Parathyroid adenoma (tissue), 2 donors: ENCODE measurements at regions not wholly inside any gene's neighbourhood (a gene's known extent, or its start where the extent isn't known, plus 50 kb on each side); places are given as distances from the start of the nearest gene placed in this dataset.

Experiments used
- H2AFZ ChIP-seq: fragments of 300-600 bp; sonication (generic); one replicate; pipeline ENCODE4 v1.7.0; 2017; ENCODE audit warnings: antibody characterized with exemption, mild to moderate bottlenecking
- H3K27ac ChIP-seq: fragments of 300-600 bp; sonication (generic); one replicate; pipeline ENCODE4 v1.7.0; 2017
- H3K27me3 ChIP-seq: fragments of 300-600 bp; sonication (generic); one replicate; pipeline ENCODE4 v1.7.0; 2017; ENCODE audit warnings: low read length; ENCODE audit not compliant: control insufficient read depth, insufficient read depth
- H3K36me3 ChIP-seq: fragments of 300-600 bp; sonication (generic); one replicate; pipeline ENCODE4 v1.7.0; 2017; ENCODE audit warnings: low read length; ENCODE audit not compliant: control insufficient read depth, insufficient read depth
- H3K4me1 ChIP-seq: fragments of 300-600 bp; sonication (generic); one replicate; pipeline ENCODE4 v1.7.0; 2017; ENCODE audit warnings: control low read depth
- H3K4me2 ChIP-seq: fragments of 300-600 bp; sonication (generic); one replicate; pipeline ENCODE4 v1.7.0; 2017; ENCODE audit warnings: low read length
- H3K4me3 ChIP-seq: fragments of 300-600 bp; sonication (generic); one replicate; pipeline ENCODE4 v1.7.0; 2017; ENCODE audit warnings: low read depth, low read length
- H3K79me2 ChIP-seq: fragments of 300-600 bp; sonication (generic); one replicate; pipeline ENCODE4 v1.7.0; 2017; ENCODE audit warnings: control low read depth
- H3K9ac ChIP-seq: fragments of 300-600 bp; sonication (generic); one replicate; pipeline ENCODE4 v1.7.0; 2017; ENCODE audit warnings: mild to moderate bottlenecking
- H3K9me3 ChIP-seq: fragments of 300-600 bp; sonication (generic); one replicate; pipeline ENCODE4 v1.7.0; 2017; ENCODE audit warnings: low read length; ENCODE audit not compliant: control insufficient read depth
- CTCF ChIP-seq: fragments of 300-600 bp; sonication (generic); IDR thresholded peaks from one replicate; pipeline ENCODE4 v1.7.0; 2017; ENCODE audit warnings: antibody characterized with exemption, mild to moderate bottlenecking
- donor health status: primary hyperparathyroidism.

- no peaks in the 10 kb centered on the region for H3K79me2 ChIP-seq
- no peak overlapping the region for H3K9ac ChIP-seq
- TF ChIP-seq CTCF = no peak
- H3K4me3 ChIP-seq = no peak overlapping the region
- no peaks in the 10 kb centered on the region for H3K36me3 ChIP-seq
- no peak overlapping the region for H3K4me2 ChIP-seq
- no peaks in the 10 kb centered on the region for H3K27me3 ChIP-seq
- no peaks in the 10 kb centered on the region for H3K4me1 ChIP-seq
- no peaks in the 10 kb centered on the region for H3K9me3 ChIP-seq
- H3K27ac ChIP-seq = no peak overlapping the region
- no peak overlapping the region for H2AFZ ChIP-seq
Measured at GRCh38 chr9:27991221-27991620, 417.9 kb upstream of the C9orf72 start.

- Histone ChIP-seq H3K27me3 (no peaks in the 10 kb centered on the region), H3K4me2 (no peak overlapping the region), H3K4me1 (no peaks in the 10 kb centered on the region), H3K9me3 (no peaks in the 10 kb centered on the region), H3K27ac (no peak overlapping the region), H3K36me3 (no peaks in the 10 kb centered on the region), H3K9ac (no peak overlapping the region), H3K79me2 (no peaks in the 10 kb centered on the region), H2AFZ (no peak overlapping the region), H3K4me3 (no peak overlapping the region)
- no peak for TF ChIP-seq CTCF
Measured at GRCh38 chr9:28001096-28001495, 427.8 kb upstream of the C9orf72 start.

GRCh38 chr9:28004900-28005299 lies 431.6 kb upstream of the C9orf72 start:
- H2AFZ ChIP-seq = no peak overlapping the region
- H3K9me3 ChIP-seq = no peaks in the 10 kb centered on the region
- no peaks in the 10 kb centered on the region for H3K79me2 ChIP-seq
- H3K4me2 ChIP-seq = no peak overlapping the region
- H3K9ac ChIP-seq = no peak overlapping the region
- TF ChIP-seq CTCF = no peak
- H3K4me3 ChIP-seq = no peak overlapping the region
- H3K27me3 ChIP-seq = no peaks in the 10 kb centered on the region
- H3K4me1 ChIP-seq = no peaks in the 10 kb centered on the region
- H3K27ac ChIP-seq = no peak overlapping the region
- H3K36me3 ChIP-seq = no peaks in the 10 kb centered on the region

GRCh38 chr9:28005779-28006178 lies 432.5 kb upstream of the C9orf72 start:
- Histone ChIP-seq H3K9ac (no peak overlapping the region), H3K4me1 (no peaks in the 10 kb centered on the region), H3K27ac (no peak overlapping the region), H3K4me2 (no peak overlapping the region), H3K79me2 (no peaks in the 10 kb centered on the region), H2AFZ (no peak overlapping the region), H3K36me3 (no peaks in the 10 kb centered on the region), H3K9me3 (no peaks in the 10 kb centered on the region), H3K27me3 (no peaks in the 10 kb centered on the region), H3K4me3 (no peak overlapping the region)
- TF ChIP-seq CTCF = no peak

GRCh38 chr9:28007097-28007817 lies 434.0 kb upstream of the C9orf72 start:
- Histone ChIP-seq H3K4me3 (no peak overlapping the region), H3K79me2 (no peaks in the 10 kb centered on the region), H2AFZ (no peak overlapping the region), H3K27ac (no peak overlapping the region), H3K4me2 (no peak overlapping the region), H3K9me3 (no peaks in the 10 kb centered on the region), H3K27me3 (no peaks in the 10 kb centered on the region), H3K4me1 (no peaks in the 10 kb centered on the region), H3K9ac (no peak overlapping the region), H3K36me3 (no peaks in the 10 kb centered on the region)
- no peak for TF ChIP-seq CTCF
